GM23338 (cell line): ENCODE measurements at regions not wholly inside any gene's neighbourhood (a gene's known extent, or its start where the extent isn't known, plus 50 kb on each side); places are given as distances from the start of the nearest gene placed in this dataset.

ENCODE experiments used
- ATAC-seq: fragments of 200-7000 bp; cut with Tn5 transposase; 3 replicates; pipeline ENCODE4 v1.9.1; 2020
- DNase-seq: peaks from one replicate; pipeline ENCODE4 v3.0.0-alpha.2; 2015; ENCODE audit warnings: low spot score
- H2AFZ ChIP-seq: fragments of 200-600 bp; sonication (generic); 2 replicates; pipeline ENCODE4 v1.8.0; 2016; ENCODE audit warnings: antibody characterized with exemption, mild to moderate bottlenecking, moderate library complexity
- H3F3A ChIP-seq: fragments of 200-600 bp; sonication (generic); replicated peaks from 2 replicates; pipeline ENCODE4 v1.8.0; 2017; ENCODE audit warnings: antibody characterized with exemption, mixed run types, low read depth
- H3K27ac ChIP-seq: fragments of 200-600 bp; sonication (generic); 2 replicates; pipeline ENCODE4 v1.6.1; 2016; ENCODE audit warnings: low read depth
- H3K27me3 ChIP-seq: fragments of 200-600 bp; sonication (generic); 2 replicates; pipeline ENCODE4 v1.8.0; 2016; ENCODE audit warnings: mild to moderate bottlenecking, mixed run types, moderate library complexity; ENCODE audit not compliant: insufficient read depth
- H3K36me3 ChIP-seq: fragments of 200-600 bp; sonication (generic); 2 replicates; pipeline ENCODE4 v1.8.0; 2016; ENCODE audit warnings: mild to moderate bottlenecking; ENCODE audit not compliant: insufficient read depth
- H3K4me1 ChIP-seq: fragments of 200-600 bp; sonication (generic); 2 replicates; pipeline ENCODE4 v1.8.0; 2016; ENCODE audit warnings: mild to moderate bottlenecking, moderate library complexity; ENCODE audit not compliant: insufficient read depth
- H3K4me2 ChIP-seq: fragments of 200-600 bp; sonication (generic); 2 replicates; pipeline ENCODE4 v1.7.1; 2017; ENCODE audit warnings: mixed run types
- H3K4me3 ChIP-seq: fragments of 200-600 bp; sonication (generic); 2 replicates; pipeline ENCODE4 v1.6.1; 2016; ENCODE audit warnings: mixed run types
- H3K79me2 ChIP-seq: fragments of 200-600 bp; sonication (generic); replicated peaks from 2 replicates; pipeline ENCODE4 v1.8.0; 2017; ENCODE audit warnings: mild to moderate bottlenecking; ENCODE audit not compliant: insufficient read depth
- H3K9me2 ChIP-seq: fragments of 200-600 bp; sonication (generic); 2 replicates; pipeline ENCODE4 v1.8.0; 2017; ENCODE audit not compliant: insufficient read depth
- H4K20me1 ChIP-seq: fragments of 200-600 bp; sonication (generic); replicated peaks from 2 replicates; pipeline ENCODE4 v1.8.0; 2017; ENCODE audit warnings: mild to moderate bottlenecking; ENCODE audit not compliant: insufficient read depth
- H3K27ac Mint-ChIP-seq: 2 replicates; pipeline ENCODE4 v1.8.0; 2020; ENCODE audit warnings: inconsistent platforms, mild to moderate bottlenecking, moderate library complexity, mixed read lengths
- H3K27me3 Mint-ChIP-seq: 3 replicates; pipeline ENCODE4 v1.8.0; 2022; ENCODE audit warnings: low read depth, mild to moderate bottlenecking, moderate library complexity, mixed read lengths, inconsistent platforms; ENCODE audit not compliant: insufficient read depth, poor library complexity
- H3K36me3 Mint-ChIP-seq: 3 replicates; pipeline ENCODE4 v1.8.0; 2021; ENCODE audit warnings: low read depth, mild to moderate bottlenecking, inconsistent platforms, moderate library complexity, mixed read lengths
- H3K4me1 Mint-ChIP-seq: 3 replicates; pipeline ENCODE4 v1.8.0; 2020; ENCODE audit warnings: mild to moderate bottlenecking, inconsistent platforms, mixed read lengths
- H3K4me3 Mint-ChIP-seq: 3 replicates; pipeline ENCODE4 v1.8.0; 2021; ENCODE audit warnings: moderate library complexity, mild to moderate bottlenecking, inconsistent platforms, mixed read lengths
- H3K9me3 Mint-ChIP-seq: 3 replicates; pipeline ENCODE4 v1.8.0; 2020; ENCODE audit warnings: moderate library complexity, mild to moderate bottlenecking, inconsistent platforms, mixed read lengths
- CREB1 ChIP-seq: fragments of 250-450 bp; sonication (Bioruptor Pico); IDR thresholded peaks from 2 replicates; pipeline ENCODE4 v1.5.0; 2020; ENCODE audit warnings: low read depth, mild to moderate bottlenecking, moderate library complexity
- CTCF ChIP-seq, 2 experiments: fragments of 200-600 bp in 1 of 2; sonication (generic) in 1 of 2; conservative IDR thresholded peaks; 2 replicates each; pipeline versions ENCODE4 v1.5.1 to v1.6.1; 2016 to 2017; ENCODE audit warnings: antibody characterized with exemption in 2 of 2, low read depth in 2 of 2, mild to moderate bottlenecking in 2 of 2, moderate library complexity in 1 of 2
- EZH2 ChIP-seq: fragments of 200-600 bp; sonication (generic); IDR thresholded peaks from one replicate; pipeline ENCODE4 v1.8.0; 2017; ENCODE audit warnings: antibody characterized with exemption, mild to moderate bottlenecking, low read depth; ENCODE audit not compliant: unreplicated experiment
- EZH2phosphoT487 ChIP-seq: fragments of 200-600 bp; sonication (generic); IDR thresholded peaks from one replicate; pipeline ENCODE4 v1.8.1; 2018; ENCODE audit warnings: antibody characterized with exemption; ENCODE audit not compliant: unreplicated experiment
- NANOG ChIP-seq: IDR thresholded peaks from 2 replicates; pipeline ENCODE4 v1.6.1; 2016; ENCODE audit warnings: antibody characterized with exemption, borderline replicate concordance
- STAT1 ChIP-seq: IDR thresholded peaks from one replicate; pipeline ENCODE4 v1.6.1; 2016; ENCODE audit warnings: antibody characterized with exemption; ENCODE audit not compliant: unreplicated experiment
- ZNF114 ChIP-seq: fragments of 250-450 bp; sonication (Bioruptor Pico); IDR thresholded peaks from 2 replicates; pipeline ENCODE4 v1.5.0; 2020; ENCODE audit warnings: mild to moderate bottlenecking, moderate library complexity
- ZNF331 ChIP-seq: fragments of 250-450 bp; sonication (Bioruptor Pico); IDR thresholded peaks from 2 replicates; pipeline ENCODE4 v1.5.0; 2020; ENCODE audit warnings: low read depth, mild to moderate bottlenecking, moderate library complexity
- ZNF462 ChIP-seq: fragments of 250-450 bp; sonication (Bioruptor Pico); IDR thresholded peaks from 2 replicates; pipeline ENCODE4 v1.5.0; 2020; ENCODE audit warnings: mild to moderate bottlenecking, moderate library complexity
- TF ChIP-seq, protein P1 (sequence below): IDR thresholded peaks from one replicate; pipeline ENCODE4 v1.6.1; 2018; ENCODE audit warnings: antibody characterized with exemption; ENCODE audit not compliant: unreplicated experiment
- TF ChIP-seq, protein P2 (sequence below): IDR thresholded peaks from 2 replicates; pipeline ENCODE4 v1.6.1; 2016; ENCODE audit warnings: antibody characterized with exemption

DNA sequence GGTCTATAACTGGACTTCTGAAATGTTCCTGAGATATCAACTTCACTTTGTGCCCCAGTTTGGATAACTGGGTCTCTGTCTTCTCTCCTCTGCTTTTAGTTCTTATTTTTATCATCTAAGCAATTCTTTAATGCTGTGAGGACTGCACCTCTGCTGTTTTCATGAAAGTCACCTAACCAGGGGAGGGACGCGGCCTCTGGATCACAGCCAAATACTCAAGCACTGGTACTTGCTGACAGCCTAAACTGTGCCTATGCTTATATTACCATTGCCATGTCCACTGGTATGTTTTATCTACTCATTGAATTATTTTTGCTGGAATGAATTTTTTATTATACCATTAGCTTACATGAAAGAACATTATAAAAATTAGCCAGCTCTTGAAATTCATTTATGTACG, 674.0 kb downstream of the DMRTA1 start:
- no peaks in the 10 kb centered on the region for H3K27me3 Mint-ChIP-seq
- Histone ChIP-seq H3K79me2 (no peaks in the 10 kb centered on the region), H3K36me3 (no peaks in the 10 kb centered on the region), H3K4me2 (no peak overlapping the region), H3K4me3 (no peak overlapping the region), H3K4me1 (no peaks in the 10 kb centered on the region), H2AFZ (no peak overlapping the region), H3K9me2 (no peaks in the 10 kb centered on the region), H3K27me3 (no peaks in the 10 kb centered on the region), H3K27ac (no peak overlapping the region), H4K20me1 (no peaks in the 10 kb centered on the region), H3F3A (no peaks in the 10 kb centered on the region)
- no peak overlapping the region for H3K4me3 Mint-ChIP-seq
- H3K36me3 Mint-ChIP-seq = no peaks in the 10 kb centered on the region
- no peak overlapping the region for H3K27ac Mint-ChIP-seq
- H3K4me1 Mint-ChIP-seq = no peaks in the 10 kb centered on the region
- TF ChIP-seq CREB1 (no peak), EZH2phosphoT487 (no peak), EZH2 (no peak), ZNF462 (CRISPR knock-in tag) (no peak), ZNF331 (CRISPR knock-in tag) (no peak), NANOG (no peak), ZNF114 (CRISPR knock-in tag) (no peak), STAT1 (no peak), CTCF (conservative IDR thresholded peaks at IDR 0.05; ENCODE audit: low read depth in 2 of 2) (no peak)
- TF ChIP-seq, protein P1, sequence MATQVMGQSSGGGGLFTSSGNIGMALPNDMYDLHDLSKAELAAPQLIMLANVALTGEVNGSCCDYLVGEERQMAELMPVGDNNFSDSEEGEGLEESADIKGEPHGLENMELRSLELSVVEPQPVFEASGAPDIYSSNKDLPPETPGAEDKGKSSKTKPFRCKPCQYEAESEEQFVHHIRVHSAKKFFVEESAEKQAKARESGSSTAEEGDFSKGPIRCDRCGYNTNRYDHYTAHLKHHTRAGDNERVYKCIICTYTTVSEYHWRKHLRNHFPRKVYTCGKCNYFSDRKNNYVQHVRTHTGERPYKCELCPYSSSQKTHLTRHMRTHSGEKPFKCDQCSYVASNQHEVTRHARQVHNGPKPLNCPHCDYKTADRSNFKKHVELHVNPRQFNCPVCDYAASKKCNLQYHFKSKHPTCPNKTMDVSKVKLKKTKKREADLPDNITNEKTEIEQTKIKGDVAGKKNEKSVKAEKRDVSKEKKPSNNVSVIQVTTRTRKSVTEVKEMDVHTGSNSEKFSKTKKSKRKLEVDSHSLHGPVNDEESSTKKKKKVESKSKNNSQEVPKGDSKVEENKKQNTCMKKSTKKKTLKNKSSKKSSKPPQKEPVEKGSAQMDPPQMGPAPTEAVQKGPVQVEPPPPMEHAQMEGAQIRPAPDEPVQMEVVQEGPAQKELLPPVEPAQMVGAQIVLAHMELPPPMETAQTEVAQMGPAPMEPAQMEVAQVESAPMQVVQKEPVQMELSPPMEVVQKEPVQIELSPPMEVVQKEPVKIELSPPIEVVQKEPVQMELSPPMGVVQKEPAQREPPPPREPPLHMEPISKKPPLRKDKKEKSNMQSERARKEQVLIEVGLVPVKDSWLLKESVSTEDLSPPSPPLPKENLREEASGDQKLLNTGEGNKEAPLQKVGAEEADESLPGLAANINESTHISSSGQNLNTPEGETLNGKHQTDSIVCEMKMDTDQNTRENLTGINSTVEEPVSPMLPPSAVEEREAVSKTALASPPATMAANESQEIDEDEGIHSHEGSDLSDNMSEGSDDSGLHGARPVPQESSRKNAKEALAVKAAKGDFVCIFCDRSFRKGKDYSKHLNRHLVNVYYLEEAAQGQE = no peak
- TF ChIP-seq, protein P2, sequence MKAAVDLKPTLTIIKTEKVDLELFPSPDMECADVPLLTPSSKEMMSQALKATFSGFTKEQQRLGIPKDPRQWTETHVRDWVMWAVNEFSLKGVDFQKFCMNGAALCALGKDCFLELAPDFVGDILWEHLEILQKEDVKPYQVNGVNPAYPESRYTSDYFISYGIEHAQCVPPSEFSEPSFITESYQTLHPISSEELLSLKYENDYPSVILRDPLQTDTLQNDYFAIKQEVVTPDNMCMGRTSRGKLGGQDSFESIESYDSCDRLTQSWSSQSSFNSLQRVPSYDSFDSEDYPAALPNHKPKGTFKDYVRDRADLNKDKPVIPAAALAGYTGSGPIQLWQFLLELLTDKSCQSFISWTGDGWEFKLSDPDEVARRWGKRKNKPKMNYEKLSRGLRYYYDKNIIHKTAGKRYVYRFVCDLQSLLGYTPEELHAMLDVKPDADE = no peak
- no peak for DNase-seq
- no peaks in the 10 kb centered on the region for H3K9me3 Mint-ChIP-seq
- ATAC-seq = no peak
